NT2/D1 (cell line): ENCODE measurements at regions not wholly inside any gene's neighbourhood (a gene's known extent, or its start where the extent isn't known, plus 50 kb on each side); places are given as distances from the start of the nearest gene placed in this dataset.

ENCODE experiments used
- SUZ12 ChIP-seq: IDR thresholded peaks from 2 replicates; pipeline ENCODE4 v1.6.1; 2011; ENCODE audit not compliant: insufficient read length, insufficient read depth; ENCODE audit errors: extremely low read depth
- YY1 ChIP-seq: IDR thresholded peaks from 2 replicates; pipeline ENCODE4 v1.6.1; 2011; ENCODE audit not compliant: insufficient read length, insufficient read depth
- ZNF274 ChIP-seq: IDR thresholded peaks from 2 replicates; pipeline ENCODE4 v1.6.1; 2011; ENCODE audit warnings: mild to moderate bottlenecking, low read depth, low read length

GRCh38 chr4:117400039-117400835 is 314.9 kb upstream of the TRAM1L1 start:
- no peak for TF ChIP-seq ZNF274
- no peak for TF ChIP-seq SUZ12
- TF ChIP-seq YY1, result no peak
